NB4 (cell line): ENCODE measurements at regions not wholly inside any gene's neighbourhood (a gene's known extent, or its start where the extent isn't known, plus 50 kb on each side); places are given as distances from the start of the nearest gene placed in this dataset.

Source experiments
- DNase-seq: peaks from one replicate; pipeline ENCODE4 v3.0.0; 2010; ENCODE audit warnings: low read depth
- H3K4me3 ChIP-seq: one replicate; pipeline ENCODE4 v1.5.1; 2011; ENCODE audit warnings: mild to moderate bottlenecking, low read depth, low read length, moderate library complexity
- MYC ChIP-seq: IDR thresholded peaks from 2 replicates; pipeline ENCODE4 v1.6.1; 2011; ENCODE audit warnings: low read depth, low read length
- POLR2A ChIP-seq: IDR thresholded peaks from 2 replicates; pipeline ENCODE4 v1.6.1; 2011; ENCODE audit warnings: mild to moderate bottlenecking; ENCODE audit not compliant: insufficient read length; ENCODE audit errors: extremely low read depth
- TF ChIP-seq, protein P1 (sequence below): IDR thresholded peaks from 2 replicates; pipeline ENCODE4 v1.6.1; 2011; ENCODE audit warnings: low read depth, low read length
- TF ChIP-seq, protein P2 (sequence below): IDR thresholded peaks from one replicate; pipeline ENCODE4 v1.5.1; 2012; ENCODE audit warnings: low read depth, low read length

DNA sequence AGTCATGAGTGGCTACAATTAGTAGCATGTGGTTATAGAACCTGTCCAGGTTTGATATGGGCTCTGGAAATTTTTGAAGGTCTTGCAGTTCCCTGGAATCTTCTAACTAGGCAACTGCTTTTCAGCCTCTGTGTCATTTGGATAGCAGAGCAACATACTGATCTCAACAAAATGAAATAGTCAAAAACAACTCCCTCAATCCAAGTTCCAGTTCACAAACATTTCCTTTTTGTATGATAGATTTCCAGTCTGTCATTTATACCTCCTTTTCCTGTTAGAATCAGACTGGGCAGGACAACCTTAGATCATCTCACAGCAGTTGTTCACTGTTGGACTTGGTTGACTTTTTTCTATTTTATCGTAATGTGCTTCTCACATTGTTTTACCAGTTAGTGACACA, 442.1 kb upstream of the PDE3A start:
- DNase-seq: no peak
- TF ChIP-seq POLR2A: no peak
- TF ChIP-seq, protein P1, sequence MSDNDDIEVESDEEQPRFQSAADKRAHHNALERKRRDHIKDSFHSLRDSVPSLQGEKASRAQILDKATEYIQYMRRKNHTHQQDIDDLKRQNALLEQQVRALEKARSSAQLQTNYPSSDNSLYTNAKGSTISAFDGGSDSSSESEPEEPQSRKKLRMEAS: no peak
- TF ChIP-seq, protein P2, sequence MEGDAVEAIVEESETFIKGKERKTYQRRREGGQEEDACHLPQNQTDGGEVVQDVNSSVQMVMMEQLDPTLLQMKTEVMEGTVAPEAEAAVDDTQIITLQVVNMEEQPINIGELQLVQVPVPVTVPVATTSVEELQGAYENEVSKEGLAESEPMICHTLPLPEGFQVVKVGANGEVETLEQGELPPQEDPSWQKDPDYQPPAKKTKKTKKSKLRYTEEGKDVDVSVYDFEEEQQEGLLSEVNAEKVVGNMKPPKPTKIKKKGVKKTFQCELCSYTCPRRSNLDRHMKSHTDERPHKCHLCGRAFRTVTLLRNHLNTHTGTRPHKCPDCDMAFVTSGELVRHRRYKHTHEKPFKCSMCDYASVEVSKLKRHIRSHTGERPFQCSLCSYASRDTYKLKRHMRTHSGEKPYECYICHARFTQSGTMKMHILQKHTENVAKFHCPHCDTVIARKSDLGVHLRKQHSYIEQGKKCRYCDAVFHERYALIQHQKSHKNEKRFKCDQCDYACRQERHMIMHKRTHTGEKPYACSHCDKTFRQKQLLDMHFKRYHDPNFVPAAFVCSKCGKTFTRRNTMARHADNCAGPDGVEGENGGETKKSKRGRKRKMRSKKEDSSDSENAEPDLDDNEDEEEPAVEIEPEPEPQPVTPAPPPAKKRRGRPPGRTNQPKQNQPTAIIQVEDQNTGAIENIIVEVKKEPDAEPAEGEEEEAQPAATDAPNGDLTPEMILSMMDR: no peak
- no peak for TF ChIP-seq MYC
- no peak overlapping the region for H3K4me3 ChIP-seq

DNA sequence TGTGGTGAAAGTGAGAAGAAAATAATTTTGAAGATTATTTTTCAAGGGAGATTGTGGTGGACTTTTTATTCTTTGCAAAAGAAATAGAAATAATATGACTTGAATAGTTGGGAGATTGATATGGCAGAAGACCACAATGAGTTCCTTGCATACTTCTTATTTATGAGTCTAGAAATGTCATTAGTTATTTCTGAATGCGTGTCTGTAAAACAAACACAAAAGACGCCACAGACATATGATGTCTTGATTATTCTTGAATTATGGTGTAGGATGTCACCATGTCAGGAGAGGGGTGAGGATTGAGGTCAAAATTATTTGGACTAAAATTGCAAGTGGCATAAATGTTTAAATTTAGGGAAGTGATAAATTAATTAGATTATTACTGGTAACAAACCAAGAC, 440.7 kb upstream of the PDE3A start:
- TF ChIP-seq MYC (no peak), POLR2A (no peak)
- TF ChIP-seq, protein P1: no peak
- TF ChIP-seq, protein P2: no peak
- DNase-seq: no peak
- H3K4me3 ChIP-seq: no peak overlapping the region

DNA sequence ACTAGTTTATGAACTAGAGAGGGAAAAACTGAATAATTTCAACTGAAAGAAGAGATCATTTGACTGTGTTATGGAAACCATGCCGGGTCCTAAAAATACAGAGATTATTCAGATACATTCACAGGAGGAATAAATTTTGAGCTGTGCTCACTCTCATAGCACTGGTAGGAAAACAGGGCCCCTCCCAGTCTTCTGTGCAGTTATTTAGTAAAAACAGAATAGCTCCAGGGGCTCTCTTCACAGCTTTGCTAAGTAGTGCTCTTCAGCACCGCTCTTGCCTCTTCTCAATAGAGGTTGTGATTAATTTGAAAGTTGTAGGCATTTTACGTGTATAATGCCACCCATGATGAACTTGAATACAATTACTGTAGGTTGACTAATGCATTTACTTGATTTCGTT, 435.9 kb upstream of the PDE3A start:
- DNase-seq: no peak
- H3K4me3 ChIP-seq: no peak overlapping the region
- TF ChIP-seq MYC: no peak
- TF ChIP-seq POLR2A: no peak
- TF ChIP-seq, protein P1: no peak
- TF ChIP-seq, protein P2: no peak

DNA sequence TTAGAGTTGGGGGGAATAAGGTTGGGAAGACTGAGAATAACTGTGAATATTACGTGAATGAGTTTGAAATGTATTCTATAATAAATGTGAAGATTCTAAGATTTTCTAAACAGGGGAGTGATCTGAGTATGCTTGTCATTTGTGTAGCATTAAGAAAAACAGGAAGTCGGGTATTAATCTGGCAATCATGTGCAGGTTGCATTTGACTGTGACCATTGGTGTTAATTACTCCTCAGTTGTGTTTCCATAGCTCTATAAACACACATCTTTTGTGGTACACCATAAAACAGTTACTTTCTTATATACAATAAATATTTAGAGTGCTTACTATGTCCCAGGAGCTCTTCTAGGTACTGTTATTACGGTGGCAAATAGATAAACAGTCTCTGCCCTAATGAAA, 434.4 kb upstream of the PDE3A start:
- H3K4me3 ChIP-seq: no peak overlapping the region
- DNase-seq: no peak
- TF ChIP-seq, protein P2: no peak
- TF ChIP-seq, protein P1: 0 out of 2 replicates have a peak, but pooled peaks have one; percentile 17
- no peak for TF ChIP-seq MYC

DNA sequence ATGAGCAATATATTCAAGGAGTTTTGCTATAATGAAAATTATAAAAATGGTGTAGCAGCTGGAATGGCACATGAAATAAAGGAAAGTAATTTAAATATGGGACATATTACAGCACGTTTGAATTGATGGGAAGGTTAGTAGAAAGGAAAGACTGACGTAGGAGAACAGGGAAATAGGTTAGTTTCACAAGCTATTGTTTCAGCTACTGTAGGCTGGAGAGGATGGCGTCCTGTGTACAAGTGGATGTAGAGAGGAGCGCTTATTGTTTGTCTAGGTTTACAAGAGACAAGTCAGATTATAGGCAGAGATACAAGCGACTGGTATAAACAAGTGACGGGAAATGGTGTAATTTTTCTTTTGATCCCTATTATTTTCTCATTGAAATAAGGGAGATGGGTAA, 431.2 kb upstream of the PDE3A start:
- TF ChIP-seq MYC: no peak
- TF ChIP-seq, protein P2: no peak
- TF ChIP-seq, protein P1: no peak
- TF ChIP-seq POLR2A: no peak
- H3K4me3 ChIP-seq: no peak overlapping the region
- no peak for DNase-seq

DNA sequence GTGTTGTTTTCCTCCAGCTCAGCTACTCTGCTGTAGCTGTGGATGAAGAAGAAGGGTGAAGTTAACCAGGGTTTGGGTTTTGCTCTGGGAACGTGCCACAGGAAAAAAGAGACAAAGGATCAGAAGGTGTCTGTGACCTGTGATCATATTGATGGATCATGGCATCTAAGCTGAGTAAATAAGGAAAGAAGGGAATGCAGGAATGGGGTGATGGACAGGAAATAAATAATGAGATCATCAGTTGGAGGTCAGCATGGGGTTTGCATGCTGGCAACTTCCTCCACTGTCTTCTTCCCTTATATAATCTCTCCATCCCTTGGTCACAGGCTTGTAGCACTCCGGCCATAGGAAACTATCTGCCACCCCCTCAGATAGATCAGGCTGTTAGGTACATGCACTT, 430.3 kb upstream of the PDE3A start:
- no peak for TF ChIP-seq MYC
- TF ChIP-seq, protein P2: no peak
- TF ChIP-seq POLR2A: no peak
- TF ChIP-seq, protein P1: no peak
- no peak overlapping the region for H3K4me3 ChIP-seq
- DNase-seq: no peak
